HEK293T (cell line): ENCODE measurements at regions not wholly inside any gene's neighbourhood (a gene's known extent, or its start where the extent isn't known, plus 50 kb on each side); places are given as distances from the start of the nearest gene placed in this dataset.

Experiments
- FOXK2 ChIP-seq: fragments of 450-650 bp; IDR thresholded peaks from 2 replicates; pipeline ENCODE4 v1.6.1; 2016; ENCODE audit warnings: mild to moderate bottlenecking
- FOXM1 ChIP-seq: fragments of 450-650 bp; IDR thresholded peaks from 2 replicates; pipeline ENCODE4 v1.6.1; 2017; ENCODE audit warnings: mild to moderate bottlenecking, borderline replicate concordance
- NFRKB ChIP-seq: fragments of 450-650 bp; IDR thresholded peaks from 2 replicates; pipeline ENCODE4 v1.6.1; 2016; ENCODE audit warnings: mild to moderate bottlenecking, moderate library complexity
- SP1 ChIP-seq: fragments of 450-650 bp; IDR thresholded peaks from 2 replicates; pipeline ENCODE4 v1.6.1; 2017
- TARDBP ChIP-seq: fragments of 450-650 bp; IDR thresholded peaks from 2 replicates; pipeline ENCODE4 v1.6.1; 2016

- TF ChIP-seq SP1 (no peak), TARDBP (no peak), FOXK2 (no peak), FOXM1 (no peak), NFRKB (no peak)
These were observed 374.5 kb downstream of the KCNRG start for GRCh38 chr13:50389726-50390125.
